PC-3 (cell line): ENCODE measurements at regions not wholly inside any gene's neighbourhood (a gene's known extent, or its start where the extent isn't known, plus 50 kb on each side); places are given as distances from the start of the nearest gene placed in this dataset.

ENCODE experiments used
- CTCF ChIP-seq: fragments of 300-600 bp; sonication (generic); conservative IDR thresholded peaks from 2 replicates; pipeline ENCODE4 v1.5.1; 2017; ENCODE audit warnings: antibody characterized with exemption, low read depth, mild to moderate bottlenecking, low read length
- EZH2 ChIP-seq: fragments of 300-600 bp; sonication (generic); IDR thresholded peaks from one replicate; pipeline ENCODE4 v1.6.1; 2017; ENCODE audit warnings: antibody characterized with exemption, mild to moderate bottlenecking, low read length; ENCODE audit not compliant: unreplicated experiment

- TF ChIP-seq CTCF, result no peak
- TF ChIP-seq EZH2, result no peak
Observed at GRCh38 chr5:174501461-174502069, 222.8 kb upstream of the MSX2 start.
